Activated CD4-positive, CD25-positive, alpha-beta regulatory T cell treated with anti-CD3 and anti-CD28 coated beads, Interleukin-2, amount 50 U/mL, for 72 hours (primary cell): ENCODE measurements at regions not wholly inside any gene's neighbourhood (a gene's known extent, or its start where the extent isn't known, plus 50 kb on each side); places are given as distances from the start of the nearest gene placed in this dataset.
"Not testable (repeated sequence)": the region's sequence is repeated elsewhere in the genome, so short reads cannot be mapped to it uniquely, and the experiment has no call there.

ENCODE experiments used
- DNase-seq: peaks from one replicate; pipeline ENCODE4 v3.0.0; 2021

GRCh38 chr6:139985236-139985815 is 610.9 kb upstream of the CITED2 start:
- no peak for DNase-seq

DNA sequence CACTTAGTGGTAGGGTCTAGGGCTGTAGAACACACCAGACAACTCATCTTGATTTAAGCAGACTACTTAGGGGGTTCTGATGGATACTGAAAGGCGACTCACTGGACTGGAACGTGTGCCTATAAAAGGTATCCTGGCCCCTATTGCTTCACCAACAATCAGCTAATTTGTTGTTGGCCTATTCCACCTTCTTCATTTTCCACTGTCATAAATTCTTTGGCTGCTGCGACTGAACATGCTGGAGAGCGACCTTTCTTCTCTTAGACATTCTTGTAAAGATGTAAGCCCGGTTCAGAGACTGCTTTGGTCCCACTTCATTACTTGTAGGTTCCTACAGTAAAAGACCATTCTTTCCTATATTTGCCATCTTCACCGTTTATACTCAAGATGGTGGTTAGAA is 609.9 kb upstream of the CITED2 start:
- DNase-seq: no peak

DNA sequence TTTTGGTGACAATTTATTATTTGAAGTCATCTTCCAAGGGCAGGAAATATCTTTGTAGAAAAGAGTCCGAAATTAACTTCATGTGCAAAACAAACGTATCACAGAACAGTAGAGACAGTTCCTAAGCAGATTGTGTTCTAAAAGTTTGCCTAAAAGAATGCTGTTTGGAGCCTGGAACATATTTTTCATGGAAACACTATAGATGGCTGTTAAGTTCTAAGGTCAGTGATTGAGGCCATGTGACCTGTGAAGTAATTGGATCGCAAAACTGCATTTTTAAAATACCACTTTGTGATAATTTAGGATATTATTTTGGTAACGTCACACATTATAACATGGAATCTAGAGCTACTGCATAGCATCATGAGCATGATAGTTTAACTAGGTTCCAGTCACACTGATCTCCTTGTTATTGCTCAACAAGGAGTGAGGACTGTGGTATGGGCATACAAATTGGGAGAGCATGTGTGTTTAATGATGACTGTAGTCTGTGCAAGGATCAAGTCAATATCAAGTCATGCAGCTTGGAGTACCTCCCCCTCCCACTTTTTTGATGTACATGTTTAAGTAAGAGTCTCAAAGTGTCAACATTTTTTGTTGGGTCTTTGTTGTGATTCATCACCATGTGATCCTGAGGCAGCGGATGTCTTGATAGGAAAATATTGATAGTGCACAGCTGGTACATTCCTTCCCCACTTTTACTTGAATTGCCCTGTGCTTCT is 609.3 kb upstream of the CITED2 start:
- no peak for DNase-seq

DNA sequence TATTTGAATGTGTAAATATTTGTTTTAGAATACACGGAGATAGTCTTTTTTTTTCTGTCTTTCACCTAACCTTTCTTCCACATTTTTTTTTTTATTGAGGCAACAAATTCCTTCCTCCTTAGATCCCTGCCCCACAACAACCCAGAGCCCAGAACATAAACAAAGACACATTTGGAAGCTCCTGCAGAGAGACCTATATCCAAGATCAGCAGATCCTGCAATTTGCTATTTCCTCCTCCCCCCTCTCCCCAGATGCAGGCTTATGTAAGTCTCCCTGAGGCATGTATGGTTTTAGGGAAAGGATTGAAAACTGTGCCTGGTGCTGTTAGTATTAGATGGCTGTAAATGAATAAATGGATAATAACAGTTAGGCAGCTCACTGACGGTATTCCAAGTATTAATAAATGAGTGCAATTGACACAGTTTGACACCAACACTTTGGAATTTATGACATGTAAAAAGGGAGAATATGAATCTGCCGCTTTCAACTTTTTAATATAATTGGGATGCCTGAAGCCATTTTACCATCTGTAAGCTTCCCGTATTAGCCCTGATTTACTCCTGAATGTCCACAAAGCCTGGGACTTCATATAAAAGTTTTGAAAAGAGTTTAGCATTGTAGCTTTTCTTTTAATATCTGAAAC is 608.3 kb upstream of the CITED2 start:
- DNase-seq: no peak

DNA sequence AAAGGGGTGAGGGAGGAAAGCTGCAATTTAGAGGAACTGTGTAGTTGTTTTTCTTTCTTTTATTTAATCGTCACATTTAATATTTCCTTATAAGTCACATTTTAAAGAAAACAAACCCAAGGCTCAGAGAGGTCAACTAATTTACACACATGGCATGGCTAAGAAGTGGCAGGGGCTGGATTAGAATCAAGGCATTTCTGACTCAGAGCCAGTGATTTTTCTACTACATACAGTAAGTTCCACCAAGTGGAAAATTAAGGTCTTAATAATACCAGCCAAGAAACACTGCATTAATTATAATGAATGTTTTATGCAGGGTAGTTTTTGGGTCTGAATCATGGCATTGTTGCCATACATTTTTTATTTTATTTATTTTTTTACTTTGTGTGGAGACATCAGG is 607.7 kb upstream of the CITED2 start:
- no peak for DNase-seq

GRCh38 chr6:139981768-139982181 is 607.3 kb upstream of the CITED2 start:
- DNase-seq: no peak

DNA sequence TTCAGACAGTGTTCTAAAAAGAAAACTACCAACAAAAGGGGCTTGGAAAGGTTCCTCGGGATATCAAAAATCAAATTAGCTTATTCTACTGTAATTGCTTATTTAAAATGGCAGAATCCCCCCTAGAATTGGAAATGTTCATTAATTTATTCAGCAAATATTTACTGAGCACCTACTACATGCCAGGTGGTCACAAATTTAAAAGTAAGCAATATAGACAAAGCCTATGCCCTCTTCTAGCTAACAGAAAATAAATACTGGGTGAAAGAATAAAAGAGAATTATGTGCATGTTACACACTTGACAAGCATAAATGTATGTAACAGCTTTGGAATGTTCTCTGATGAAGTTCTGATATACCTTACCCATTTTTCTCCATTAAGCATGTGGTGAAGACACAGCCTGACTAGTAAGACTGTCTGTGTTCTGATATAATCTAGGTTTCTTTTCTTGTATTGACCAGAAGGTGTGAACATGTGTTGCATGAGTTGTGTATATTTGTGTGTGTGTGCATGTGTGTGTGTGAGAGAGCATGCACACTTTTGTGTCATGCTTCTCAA is 606.7 kb upstream of the CITED2 start:
- no peak for DNase-seq

- not testable (repeated sequence) for DNase-seq
Measured at GRCh38 chr6:139980631-139981030, 606.2 kb upstream of the CITED2 start.

DNA sequence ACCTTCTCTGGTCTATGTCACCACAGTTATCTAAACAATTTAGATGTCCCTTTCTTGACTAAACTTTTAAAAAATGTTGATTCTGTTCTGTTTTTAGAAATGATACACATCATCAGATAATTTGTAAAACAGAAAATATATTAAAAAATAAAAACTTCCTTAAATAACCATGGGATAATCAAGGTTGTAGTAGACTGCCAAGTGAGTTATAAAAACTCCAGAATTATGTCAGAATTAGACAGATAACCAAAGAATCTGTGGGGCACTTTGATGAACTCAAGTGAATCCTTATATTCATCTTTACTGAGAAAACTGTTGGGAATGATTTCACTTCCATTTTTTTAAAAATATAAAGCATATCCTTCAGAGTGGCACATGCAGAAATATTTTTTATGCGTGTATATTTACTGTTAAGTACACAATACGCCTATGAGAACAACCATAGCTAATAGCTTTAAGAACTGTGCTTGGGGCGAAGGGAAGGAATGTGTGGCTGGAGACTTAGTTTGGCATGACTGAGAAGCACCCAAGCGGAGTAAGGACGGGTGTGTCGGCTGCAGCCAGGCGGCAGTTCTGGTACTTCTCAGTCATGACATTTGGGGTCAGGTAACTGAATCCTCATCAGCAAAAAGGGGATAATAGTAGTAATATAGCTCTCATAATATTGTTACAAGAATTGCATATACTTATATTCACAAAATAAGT is 604.7 kb upstream of the CITED2 start:
- DNase-seq: no peak

GRCh38 chr6:139977887-139978332 is 603.5 kb upstream of the CITED2 start:
- DNase-seq: no peak

DNA sequence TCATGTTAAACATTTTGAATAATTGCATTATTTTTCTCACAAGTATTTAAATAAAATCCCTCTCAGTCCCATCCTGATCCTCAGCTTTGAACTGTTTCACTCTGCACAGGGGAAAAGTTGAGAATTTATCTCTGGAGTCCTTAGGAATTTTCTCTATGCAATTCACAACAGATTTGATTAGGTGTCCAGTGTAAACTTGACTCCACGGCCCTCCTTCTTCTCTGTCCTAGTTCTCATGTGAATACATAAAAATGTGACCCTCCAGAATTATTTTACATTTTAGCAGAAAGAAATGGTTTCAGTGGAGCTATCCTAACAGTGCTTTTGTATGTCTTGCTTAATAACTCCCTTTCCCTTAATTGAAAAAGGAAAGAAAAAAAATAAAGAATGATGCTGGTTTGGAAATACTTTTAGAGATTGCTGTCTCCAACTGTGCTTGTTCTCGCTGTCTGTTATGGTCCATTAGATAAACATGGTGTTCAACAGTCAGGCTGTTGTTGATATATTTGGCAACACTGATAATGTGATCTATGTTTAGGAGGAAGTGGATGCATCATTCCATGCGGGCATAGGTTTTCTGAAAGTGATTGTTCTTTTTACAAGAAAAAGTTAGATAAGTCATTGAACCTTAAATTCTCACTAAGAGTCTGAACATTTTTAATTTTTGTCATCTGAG is 599.4 kb upstream of the CITED2 start:
- DNase-seq: no peak

GRCh38 chr6:139972116-139972515 is 597.7 kb upstream of the CITED2 start:
- no peak for DNase-seq

DNA sequence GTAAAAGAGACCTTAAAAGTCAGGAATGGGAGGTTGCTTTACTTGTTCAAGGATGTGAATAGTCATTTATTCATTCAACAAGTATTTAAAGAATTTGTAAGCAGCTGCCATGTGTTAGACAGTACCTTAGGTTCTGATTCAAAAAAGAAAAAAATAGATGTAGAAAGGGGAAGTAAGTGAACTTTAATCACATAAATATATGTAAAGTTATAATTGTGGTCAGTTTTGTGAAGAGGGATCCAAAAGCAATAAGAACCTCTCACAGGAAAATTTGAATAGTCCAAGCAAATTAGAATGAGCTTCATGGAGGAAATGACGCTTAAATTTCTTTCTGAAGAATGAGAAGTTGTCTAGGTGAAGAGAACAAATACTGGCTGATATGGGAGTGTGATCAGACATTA is 596.1 kb upstream of the CITED2 start:
- DNase-seq: no peak

DNA sequence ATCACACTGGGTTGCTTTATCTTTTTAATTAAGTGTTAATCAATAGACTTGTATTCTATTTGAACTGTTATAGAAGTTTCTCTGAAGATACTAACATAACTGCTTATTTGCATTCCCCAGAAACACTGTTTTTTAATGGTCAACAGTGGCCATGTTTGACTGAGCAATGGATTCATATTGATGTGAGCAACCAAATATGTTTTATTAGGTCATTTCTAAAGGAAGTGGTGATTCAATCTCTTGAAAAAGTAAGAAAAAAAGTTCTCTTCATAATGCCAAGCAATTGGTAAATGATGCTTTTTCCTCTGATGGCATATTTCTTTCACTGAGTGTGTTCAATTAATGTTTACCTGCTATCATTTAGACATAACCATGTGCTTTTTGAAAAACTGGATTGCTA is 593.0 kb upstream of the CITED2 start:
- no peak for DNase-seq

- DNase-seq: no peak
Measured at GRCh38 chr6:139965393-139965792, 590.9 kb upstream of the CITED2 start.

GRCh38 chr6:139964737-139965136 is 590.3 kb upstream of the CITED2 start:
- DNase-seq: no peak

DNA sequence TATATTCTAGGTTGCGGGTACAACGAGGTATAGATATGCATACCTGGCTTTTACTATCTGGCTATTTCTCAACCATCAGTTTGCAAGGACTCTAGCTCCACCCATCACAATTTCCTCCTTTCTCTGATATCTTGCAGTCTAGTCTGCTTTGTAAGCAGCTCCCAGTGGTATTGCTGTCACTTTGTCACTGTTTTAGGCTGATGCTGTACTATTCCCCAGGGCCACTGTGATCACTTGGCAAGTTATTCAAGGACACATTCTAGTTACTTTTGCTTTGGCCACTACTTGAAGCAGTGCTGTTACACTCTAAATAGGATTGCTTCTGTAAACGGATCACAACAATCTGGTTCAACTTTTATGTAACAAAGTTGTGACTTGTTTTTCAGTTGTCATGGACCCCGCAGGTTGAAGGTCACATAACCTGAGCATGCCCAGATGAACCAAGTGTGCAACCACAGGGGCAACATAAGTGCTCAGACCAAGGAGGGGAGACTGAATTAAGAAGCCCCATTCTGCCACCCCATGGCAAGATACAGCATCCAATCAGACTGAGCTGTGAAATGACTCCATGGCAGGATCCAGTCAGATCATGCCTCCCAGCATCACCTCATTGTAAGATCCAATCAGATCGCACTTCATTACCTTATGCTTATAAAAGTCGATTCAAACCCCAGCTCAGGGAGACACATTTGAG is 588.4 kb upstream of the CITED2 start:
- no peak for DNase-seq

- DNase-seq: no peak
Measured at GRCh38 chr6:139961190-139961589, 586.7 kb upstream of the CITED2 start.

DNA sequence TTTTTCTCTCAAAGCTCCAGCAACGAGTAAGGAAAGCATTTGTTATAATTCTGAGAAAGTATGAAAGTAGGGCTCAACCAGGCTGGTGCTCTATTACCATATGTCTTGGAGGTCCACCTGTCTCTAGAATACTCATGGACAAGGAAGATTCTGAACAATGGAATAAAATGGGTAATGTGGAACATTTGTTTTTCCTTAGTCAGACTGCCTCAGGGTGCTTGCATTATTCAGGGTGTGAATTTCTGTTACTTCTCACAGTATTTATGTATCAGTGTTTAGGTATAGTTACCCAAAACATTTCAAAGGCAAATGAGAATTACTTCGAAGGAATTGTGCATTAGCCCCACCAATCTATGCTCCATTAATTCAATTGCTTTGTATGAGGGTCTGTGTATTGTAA is 586.2 kb upstream of the CITED2 start:
- no peak for DNase-seq

- no peak for DNase-seq
Measured at GRCh38 chr6:139955366-139956155, 581.1 kb upstream of the CITED2 start.

- no peak for DNase-seq
Measured at GRCh38 chr6:139954463-139955071, 580.1 kb upstream of the CITED2 start.
